SU-DHL-6 (cell line): ENCODE measurements at regions not wholly inside any gene's neighbourhood (a gene's known extent, or its start where the extent isn't known, plus 50 kb on each side); places are given as distances from the start of the nearest gene placed in this dataset.

Experiments
- CTCF ChIP-seq: fragments of 200-600 bp; sonication (generic); IDR thresholded peaks from one replicate; pipeline ENCODE4 v1.5.1; 2017; ENCODE audit warnings: antibody characterized with exemption, mild to moderate bottlenecking, low read length, moderate library complexity; ENCODE audit not compliant: insufficient read depth, poor library complexity, severe bottlenecking
- EZH2phosphoT487 ChIP-seq: fragments of 200-600 bp; sonication (generic), shearing (Covaris generic); conservative IDR thresholded peaks from 2 replicates; pipeline ENCODE4 v1.6.1; 2018; ENCODE audit warnings: mild to moderate bottlenecking, antibody characterized with exemption, low read length, moderate library complexity, mixed read lengths

- TF ChIP-seq CTCF (no peak), EZH2phosphoT487 (no peak)
Measured at GRCh38 chr20:52572687-52573086, 381.1 kb upstream of the ZFP64 start.
